Right forelimb (tissue), 1 donor: ENCODE measurements at regions not wholly inside any gene's neighbourhood (a gene's known extent, or its start where the extent isn't known, plus 50 kb on each side); places are given as distances from the start of the nearest gene placed in this dataset.

Source experiments
- DNase-seq: peaks from one replicate; pipeline ENCODE4 v3.0.0-alpha.2; 2018

DNA sequence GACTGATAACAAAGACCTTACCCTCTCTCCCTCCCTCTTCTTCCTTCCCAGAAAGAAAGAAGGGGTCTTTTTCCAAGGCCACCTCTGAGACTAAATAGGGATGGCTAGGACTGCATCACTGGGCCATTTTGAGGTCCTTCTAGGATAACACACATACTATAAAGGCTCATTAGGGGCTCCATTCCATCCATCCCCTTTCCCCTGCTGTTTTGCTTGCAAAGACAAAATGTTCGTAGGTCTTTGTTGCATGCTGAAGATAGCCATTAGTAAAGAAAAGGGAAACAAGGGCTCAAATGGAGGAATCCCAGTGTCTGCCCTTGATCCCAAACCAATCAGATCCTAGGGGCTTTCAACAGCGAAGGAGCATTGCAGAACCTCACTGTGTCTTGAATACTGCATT, 344.3 kb downstream of the CYP26B1 start:
- no peak for DNase-seq

DNA sequence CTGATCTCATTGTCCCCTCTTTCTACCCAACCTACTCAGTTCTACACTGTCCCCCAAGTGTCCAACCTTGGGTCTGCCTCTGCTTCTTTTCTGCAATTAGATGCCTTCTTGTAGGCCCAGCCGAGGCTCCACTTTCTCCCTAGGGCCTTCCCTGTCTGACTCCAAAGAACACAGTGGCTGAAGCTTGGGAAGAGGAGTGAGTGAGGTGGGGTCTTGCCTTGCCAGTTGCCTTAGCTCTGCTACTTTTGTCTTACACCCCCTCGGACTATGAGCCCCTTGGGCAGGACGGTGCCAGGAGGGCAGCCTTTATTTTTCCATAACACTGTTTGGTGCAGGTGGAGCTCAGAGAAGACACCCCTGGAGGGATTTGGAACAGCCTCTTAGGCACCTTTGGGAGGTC, 345.1 kb downstream of the CYP26B1 start:
- peak; percentile 17 for DNase-seq

DNA sequence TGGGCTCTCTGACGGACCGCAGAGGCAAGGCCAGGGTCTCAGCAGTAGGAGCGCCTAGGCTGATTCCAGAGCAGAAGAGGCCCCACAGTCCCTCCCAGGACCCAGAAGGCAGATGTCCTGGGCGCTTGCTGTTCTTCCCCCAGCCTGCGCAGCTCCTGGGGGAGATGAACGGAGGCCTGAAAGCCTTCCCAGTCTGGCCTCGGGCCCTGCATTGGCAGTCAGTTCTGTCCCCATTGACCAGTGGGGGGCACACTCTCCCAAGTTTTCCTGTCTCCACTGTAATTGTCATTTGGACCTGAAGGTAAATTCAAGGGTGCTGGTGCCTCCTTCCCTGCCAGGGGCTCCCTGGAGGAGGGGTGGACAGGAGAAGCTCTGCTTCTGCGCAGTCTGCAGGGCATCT, 345.7 kb downstream of the CYP26B1 start:
- peak; percentile 70 for DNase-seq

DNA sequence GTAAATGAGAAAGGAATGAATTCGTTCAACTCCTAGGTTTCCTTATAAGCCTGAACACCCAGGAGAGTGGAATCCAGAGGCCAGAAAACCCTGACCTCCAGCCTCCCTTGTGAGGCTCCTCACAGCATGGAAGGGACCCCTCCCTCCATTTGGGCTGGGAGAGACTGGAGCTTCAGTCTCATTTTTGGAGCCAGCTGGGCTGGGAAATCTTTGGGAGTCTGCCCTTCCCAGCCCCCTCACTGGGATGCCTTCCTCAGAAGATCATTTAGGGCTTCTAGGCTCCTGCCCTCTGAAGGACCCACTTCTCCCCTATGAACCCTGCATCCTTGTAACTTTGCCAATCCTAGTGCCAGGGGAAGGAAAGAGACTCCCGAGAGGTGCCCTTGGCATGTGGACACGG, 346.1 kb downstream of the CYP26B1 start:
- DNase-seq = peak; percentile 41

DNA sequence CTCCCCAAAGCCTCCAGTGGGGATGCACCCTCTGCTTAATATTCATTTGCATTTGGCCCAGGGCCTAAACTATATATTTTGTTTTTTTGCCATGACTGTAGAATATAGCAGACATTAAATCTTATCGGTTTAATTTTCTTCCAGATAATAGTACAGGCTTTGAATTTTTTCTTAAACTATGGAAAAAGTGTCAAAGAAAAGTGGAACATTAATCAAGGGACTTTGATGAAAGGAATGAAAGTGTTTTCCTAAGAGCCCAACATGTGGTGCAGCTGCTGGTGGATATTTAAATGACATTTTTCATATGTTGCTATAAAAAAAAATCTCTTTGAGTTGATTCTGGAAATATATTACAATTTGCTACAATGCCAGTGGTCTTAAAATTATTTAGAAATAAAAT, 346.8 kb downstream of the CYP26B1 start:
- DNase-seq = no peak

DNA sequence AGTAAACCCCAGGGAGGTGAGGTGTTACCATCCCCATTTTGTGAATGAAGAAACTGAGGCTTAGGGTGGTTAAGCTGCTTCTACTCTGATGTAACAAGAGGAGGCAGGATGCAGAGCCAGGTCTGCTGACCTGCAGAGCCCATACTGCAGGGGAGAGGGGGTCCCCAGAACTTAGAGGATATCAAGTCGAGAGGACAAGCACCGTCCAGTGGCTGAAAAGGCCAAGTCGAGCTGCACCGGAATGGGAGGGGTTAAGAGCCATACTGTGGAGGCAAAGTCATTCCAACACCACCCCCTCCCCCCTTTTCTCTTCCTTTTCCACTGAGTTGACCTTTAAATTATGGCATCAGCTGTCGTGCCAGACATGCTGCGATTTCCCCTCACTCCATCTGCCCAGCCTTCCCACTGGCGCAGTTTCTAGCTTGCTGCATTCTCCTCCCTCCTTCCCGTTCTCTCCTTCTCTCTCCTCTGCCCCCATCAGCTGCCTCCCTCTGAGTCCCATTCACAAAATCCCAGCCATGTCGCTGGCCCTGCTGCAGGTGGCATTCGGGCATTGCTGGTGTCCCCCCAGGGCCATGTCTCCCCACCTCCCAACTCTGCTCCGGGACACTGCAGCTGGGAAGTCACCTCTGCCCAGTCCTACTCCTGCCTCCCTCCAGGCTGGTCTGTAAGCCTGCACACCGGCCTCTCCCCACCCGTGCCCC, 346.9 kb downstream of the DYSF start:
- peak; percentile 47 for DNase-seq

DNA sequence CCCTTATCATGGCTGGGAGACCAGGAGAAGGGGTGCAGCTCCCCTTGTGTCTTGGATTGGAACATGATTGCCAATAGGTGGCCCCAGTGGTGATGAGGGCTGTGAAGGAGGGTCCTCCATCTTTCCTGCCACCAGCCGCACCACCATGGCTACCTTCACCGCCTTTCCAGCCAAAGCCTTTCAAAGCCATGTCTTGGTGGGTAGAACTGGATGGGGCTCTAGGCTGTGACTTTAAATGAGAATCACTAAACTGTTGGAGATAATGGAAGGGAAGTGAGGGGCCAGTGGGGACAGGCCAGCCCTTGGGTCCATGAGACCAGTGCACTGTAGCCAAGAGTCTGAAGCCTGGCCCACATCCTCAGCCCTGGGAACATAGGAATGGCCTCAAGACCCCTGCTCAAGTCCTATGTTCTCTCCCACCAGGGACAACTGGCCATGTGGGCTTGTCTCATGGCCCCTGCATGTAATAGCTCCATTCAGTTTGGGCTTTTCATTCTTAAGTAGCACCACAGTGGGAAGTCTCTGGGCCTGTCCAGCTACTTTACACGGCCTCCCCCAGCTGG, 345.7 kb downstream of the DYSF start:
- no peak for DNase-seq

DNA sequence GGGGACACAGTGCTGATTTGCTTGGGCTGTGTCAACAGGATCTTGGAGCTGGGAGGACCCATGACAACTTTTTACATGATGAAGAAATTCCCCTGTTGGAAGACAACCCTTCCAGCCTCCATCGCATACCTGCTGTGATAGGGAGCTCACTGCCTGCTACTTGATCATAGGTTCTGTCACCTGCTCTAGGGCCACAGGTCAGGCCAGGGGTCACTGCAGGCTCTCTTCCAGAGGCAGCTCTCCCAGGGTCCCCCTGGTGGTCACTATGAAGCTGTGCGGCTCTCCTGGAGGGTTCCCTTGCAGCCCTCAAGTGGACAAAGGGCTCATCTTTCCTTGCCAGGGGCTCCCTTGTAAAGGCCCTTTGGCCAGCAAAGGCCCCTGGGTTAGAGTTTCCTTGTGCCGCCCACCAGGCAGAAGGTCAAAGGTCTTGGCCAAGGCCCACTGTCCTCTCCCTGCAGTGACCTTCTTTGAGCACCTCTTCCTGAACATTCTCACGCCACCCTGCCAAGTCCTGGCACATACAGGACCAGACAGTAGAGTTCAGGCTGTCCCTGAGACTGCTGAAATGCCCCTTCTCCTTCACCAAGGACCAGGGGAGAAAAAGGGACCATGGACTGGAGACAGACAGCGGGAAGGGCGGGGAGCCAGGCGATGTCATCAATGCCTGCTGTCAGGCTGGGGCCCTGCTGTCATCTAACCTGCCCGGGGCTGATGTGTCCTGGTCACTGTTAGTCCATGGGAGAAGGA, 345.1 kb downstream of the DYSF start:
- DNase-seq = peak; percentile 55

DNA sequence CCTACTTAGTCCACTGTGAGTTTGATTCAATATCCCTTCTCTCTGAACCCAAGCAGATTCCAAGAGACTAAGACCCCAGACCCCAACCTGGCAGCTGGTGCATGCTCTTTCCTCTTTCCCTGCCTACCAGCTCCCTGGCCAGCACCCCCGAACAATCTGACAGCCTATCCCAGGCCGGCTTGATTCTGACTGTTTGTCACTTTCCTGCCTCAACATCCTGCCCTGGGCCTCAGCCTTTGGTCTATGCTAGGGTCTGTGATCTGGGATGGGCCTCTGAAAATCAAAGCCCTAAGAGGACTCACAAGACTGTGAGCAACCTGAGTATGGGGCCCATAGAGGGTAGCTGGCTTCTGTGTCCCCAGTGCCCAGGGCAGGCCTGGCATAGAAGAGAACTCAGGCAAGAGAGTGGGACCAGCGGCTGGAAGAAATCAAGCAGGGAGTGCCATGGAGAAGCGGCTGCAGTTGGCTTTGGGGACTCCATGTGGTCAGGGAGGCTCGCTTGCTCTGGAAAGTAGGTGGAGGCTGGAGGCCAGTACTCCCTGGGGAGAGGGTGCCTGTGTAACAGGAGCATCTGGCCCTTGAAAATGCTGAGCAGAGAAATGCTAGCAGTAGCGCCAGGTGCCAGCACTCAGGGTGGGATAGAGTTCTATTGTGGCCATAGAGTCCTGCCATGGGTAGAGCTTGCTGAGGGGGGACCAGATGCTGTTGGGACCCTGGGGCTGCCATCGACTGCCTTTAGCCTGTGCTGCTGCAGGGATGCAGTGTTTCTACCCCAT, 343.9 kb downstream of the DYSF start:
- no peak for DNase-seq

DNA sequence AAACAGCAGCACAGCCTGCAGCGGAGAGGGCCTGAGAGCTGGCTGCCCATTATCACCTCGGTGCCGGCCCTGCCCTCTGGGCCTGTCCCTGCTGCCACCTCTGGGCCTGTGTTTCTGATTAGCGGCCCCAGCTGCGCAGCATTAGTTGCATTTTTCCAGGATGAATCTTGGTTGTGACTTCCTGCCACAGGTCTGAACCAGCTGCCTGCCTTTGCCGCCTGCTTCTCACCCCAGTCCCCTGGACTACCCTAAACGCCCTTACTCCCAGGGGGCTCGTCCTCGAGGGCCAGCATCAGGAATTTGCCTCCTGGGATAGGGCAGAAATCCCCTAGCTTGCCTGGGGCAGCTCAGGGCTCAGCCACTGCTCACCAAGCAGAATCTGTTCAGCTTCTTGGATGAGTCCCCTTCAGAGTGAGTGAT, 342.8 kb downstream of the DYSF start:
- no peak for DNase-seq

DNA sequence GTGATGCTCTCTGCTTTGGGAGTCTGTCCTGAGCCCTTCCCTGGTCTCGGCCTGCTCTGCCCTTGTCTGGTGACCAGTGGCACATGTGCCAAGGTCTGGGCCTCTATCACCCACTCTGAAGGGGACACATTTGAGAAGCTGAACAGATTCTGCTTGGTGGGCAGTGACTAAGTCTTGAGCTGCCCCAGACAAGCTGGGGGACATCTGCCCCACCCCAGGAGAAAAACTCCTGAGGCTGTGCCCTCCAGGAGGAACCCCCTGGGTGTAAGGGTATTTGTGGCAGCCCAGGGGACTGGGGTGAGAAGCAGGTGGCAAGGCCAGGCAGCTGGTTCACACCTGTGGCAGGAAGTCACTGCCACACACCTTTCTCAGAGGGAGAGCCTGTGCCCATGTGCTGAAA, 342.1 kb downstream of the DYSF start:
- DNase-seq = no peak

DNA sequence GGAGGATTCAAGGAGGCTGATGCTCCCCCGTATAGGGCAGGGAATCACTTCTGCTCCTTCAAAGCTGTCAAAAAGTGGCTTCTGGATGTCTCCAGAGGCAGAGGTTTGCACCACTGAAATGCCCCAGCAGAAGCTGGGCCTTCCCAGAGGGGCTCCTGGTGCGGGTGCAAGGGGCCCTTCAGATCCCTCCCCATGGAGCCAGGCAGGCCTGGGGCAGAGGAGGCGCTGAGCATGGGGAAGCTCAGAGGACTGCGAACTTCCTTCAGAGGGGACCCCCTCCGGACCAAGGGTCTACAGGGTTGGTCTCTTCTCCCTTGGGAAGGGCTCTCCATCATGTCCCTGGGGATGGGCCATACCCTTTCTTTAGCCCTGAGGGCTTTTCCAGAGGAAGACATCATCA, 341.2 kb downstream of the DYSF start:
- no peak for DNase-seq

DNA sequence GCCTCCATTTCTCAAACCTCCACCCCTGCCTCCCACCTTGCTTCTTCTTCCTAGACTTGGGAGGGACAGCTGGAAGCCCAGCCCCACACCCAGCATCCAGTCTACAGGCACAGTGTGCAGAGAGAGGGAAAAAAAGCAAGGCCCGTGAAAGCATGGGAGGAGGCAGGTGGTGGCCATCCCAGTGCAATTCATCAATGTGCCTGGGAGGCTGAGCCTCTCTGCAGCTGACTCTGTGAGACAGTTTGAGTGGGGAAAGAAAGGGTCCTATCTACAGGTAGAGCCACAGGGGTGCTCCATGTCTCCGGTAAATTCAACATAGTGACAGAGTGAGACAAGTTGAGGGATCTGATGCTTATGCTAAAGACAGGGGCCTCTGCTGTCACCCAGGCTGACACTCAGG, 340.6 kb downstream of the DYSF start:
- no peak for DNase-seq

DNA sequence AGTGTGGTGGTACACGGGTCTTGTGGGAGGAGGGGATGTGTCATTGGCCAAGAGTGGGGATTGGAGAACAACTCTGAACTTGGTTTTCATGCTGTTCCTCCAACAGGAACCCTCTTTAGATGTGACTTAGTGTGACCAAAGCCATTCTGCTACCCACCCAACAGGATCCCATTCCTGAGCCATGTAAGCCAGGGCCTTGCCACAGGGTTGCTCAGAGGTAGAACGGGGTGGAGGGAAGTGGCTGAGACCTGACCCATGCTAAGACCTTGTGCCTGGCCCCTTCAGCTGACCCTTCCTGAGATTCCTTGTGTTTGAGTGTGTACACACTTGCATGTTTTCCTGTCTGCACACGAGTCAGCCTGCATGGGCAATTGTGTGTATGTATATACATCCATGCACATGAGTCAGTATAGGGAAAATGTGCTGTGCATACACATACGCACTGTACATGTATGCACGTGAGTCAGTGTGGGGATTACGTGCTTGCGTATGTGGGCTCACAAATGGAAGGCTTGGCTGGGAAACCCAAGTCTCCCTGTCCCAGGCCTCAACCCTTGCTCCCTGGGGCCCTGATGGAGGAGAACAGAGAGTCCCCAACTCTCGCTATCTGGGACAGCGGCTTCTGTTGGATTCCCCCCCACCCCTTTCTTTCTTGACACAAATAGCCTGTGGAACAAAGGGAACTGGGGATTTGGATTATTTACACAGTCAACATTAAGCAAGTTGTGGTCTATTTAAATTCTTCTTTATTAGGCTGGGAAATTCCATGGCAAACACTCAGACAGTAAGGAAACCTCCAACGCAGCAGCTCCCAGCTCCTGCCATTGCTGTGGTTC, 339.8 kb downstream of the DYSF start:
- DNase-seq = no peak

DNA sequence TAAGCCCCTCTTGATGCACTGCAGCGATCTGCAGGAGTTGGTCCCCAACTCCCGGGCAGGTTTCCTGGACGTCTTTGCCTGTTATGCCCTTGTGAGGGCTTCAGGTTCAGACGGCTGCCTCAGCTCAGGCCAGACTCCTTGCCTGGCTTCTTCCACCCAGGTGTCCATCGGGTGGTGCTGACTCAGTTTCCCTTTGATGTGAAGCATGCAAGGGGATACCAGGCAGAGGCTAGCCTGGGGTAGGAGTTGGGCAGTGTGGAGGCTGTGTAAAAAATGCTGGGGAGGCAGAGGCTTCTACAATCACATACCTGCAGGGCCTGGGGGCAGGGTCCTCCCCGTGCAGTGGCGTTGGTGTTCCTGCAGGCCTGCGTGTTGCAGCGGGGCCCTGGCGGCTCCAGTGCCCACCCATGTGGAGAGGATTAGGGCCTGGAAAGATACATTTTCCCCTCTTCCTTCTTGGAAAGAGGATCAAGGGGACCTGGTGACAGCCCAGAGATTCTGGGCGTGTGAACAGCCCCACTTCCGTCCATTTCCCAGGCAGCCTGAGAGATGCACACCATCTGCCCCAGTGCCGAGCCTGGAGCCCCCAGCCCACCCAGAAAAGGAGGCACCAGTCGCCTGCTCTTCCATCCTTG, 338.3 kb downstream of the DYSF start:
- peak; percentile 35 for DNase-seq

DNA sequence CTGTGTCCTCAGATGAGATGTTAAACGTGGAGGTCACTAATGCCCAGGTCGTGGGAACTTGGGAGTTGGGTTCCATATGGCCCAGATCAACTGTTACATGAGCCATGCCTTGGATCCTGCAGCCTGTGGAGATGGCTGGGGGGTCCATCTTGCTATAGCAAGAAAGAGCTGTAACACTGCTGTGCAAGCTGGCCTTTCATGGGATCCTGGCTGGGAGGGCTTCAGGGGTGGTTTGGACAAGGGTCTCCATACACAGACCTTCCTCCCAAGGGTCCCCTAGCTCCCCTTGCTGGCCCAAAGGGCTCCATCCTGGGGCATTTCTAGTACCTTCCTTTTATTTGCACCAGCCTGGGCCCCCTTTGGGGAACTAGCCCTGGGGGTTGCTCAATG, 337.7 kb downstream of the DYSF start:
- no peak for DNase-seq

DNA sequence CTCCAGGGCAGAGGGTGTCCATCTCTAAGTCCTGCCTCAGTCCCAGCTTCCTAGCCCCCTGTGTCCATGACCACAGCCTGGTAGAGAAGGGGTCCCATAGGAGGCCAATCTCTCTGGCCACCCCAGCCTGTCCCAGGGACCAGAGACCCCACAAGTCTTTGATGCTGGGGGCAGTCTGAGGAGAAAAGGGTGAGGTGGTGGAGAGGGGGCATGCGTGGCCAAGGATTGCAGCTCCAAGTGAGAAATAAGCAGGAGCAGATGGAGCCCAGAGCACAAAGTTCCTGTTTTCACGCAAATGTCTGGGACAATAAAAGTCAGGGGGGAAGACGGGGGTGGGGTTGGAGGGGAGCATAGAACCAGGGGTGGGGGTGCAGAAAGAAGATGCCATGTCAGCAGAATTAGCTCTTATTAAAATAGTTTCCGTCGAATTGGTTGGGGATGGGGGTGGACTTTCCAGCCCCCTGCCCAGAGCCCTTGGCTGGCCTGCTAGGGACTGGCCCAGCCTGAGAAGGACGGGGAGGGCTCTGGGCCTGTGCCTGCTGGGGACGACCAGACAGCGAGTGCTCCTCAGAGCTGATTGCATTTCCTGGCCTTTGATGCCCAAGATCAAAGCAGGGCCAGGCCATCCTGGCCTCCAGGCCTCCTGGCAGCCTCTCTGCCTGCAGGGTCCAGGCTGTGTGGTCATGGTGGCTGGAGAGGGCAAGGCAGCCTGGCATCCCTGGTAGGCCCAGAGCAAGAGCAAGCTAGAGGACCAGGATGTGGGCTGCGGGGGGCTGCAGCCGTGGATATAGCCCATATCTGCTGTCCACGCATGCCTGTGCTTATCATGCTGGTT, 337.1 kb downstream of the DYSF start:
- DNase-seq = no peak

DNA sequence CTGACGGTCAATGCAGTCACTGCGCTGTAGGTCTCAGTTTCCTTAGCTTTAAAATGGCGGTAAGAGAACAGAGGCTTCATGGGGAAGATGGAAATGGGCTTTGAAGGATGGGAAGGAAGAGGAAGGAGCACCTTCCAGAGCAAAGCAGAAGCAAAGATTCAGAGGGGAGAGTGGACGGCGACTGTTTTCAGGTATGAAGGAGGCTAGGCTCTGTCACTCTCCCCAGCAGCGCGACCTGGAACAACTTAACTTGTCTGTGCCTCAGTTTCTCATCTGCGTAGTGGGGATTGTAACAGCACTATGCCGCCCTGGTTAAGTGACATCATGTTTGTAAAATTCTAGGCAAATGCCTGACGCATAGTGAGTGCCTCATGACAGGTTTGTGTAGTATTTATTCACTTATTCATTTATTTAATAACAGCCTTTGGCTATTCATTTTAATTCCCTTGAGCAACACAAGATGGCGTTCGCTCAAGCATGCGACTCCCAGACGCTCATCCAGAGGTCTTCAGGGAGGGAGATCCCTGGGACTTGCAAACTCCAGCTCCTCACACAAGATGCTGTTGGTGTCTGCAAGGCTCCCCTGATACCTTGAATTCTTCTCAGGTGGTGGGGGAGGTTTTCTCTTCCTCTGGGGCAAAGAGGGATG, 336.3 kb downstream of the DYSF start:
- peak; percentile 40 for DNase-seq

DNA sequence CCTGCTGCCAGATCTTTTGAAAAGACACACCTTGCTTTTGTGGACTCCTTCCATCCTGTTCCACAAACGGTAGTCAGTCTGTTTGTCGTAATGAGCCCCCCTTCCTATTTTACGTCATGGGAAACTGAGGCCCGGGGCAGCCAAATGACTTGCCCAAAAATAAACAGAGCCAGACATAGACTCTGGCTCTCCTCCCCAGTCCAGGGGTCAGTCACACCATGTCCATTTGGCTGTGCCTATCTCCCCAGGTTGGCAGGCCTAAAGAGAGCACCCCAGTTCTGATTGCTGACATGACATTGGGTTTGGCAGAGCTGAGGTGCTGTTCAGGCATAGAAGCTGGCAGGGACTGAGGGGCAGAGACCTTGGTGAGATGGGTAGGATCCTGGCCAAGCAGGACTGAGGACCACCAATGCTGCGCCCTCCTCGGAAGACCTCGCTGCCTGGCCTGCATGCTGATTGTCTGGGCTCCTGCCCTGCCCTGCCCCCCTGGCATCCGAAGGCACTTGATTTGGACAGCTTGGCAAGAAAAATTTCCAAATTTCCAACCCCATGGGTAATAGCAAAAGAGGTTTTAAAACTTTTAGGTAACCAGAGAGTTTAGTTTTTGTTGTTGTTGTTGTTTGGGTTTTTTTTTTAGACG, 335.4 kb downstream of the DYSF start:
- peak; percentile 42 for DNase-seq

DNA sequence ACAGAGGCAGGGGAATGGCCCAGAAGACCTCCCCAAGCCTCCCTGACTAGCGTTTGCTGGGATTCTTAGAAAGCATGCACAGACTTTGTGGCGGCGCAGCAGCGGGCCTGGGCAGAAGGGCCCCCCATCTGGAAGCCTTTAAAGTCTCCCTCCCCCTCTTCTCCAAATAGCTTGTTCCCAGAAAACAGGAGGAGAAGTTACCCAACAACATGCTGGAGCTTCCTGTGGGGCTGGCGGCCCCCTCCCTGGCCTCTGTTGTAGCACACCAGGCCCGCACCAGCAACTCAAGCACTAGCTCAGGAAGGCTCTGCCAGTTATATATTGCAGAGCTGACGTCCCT, 334.8 kb downstream of the DYSF start:
- peak; percentile 49 for DNase-seq
